IMR-90 (cell line): ENCODE measurements at regions not wholly inside any gene's neighbourhood (a gene's known extent, or its start where the extent isn't known, plus 50 kb on each side); places are given as distances from the start of the nearest gene placed in this dataset.

Experiments
- ATAC-seq: fragments of 200-7000 bp; cut with Tn5 transposase; 2 replicates; pipeline ENCODE4 v1.9.1; 2020; ENCODE audit warnings: low read depth, mild to moderate bottlenecking, moderate library complexity
- BruUV-seq: library from RNA; stranded (reverse); fragments of 400-500 nt; replicated peaks from 2 replicates; lab custom pipeline; 2021; lab: Mats Ljungman, UMichigan
- CTCF ChIA-PET: fragments of 300-600 bp; formaldehyde crosslinking; extraction: SDS; loops from one replicate; lab custom pipeline; 2021; ENCODE audit warnings: antibody characterized with exemption; lab: Yijun Ruan, JAX
- POLR2A ChIA-PET: fragments of 300-600 bp; sonication (Branson Sonifier 250); formaldehyde crosslinking; loops from one replicate; lab custom pipeline; 2022; ENCODE audit warnings: antibody characterized with exemption; ENCODE audit not compliant: unreplicated experiment; lab: Charles Lee
- DNase-seq: peaks from one replicate; pipeline ENCODE4 v3.0.0; 2013
- H2AFZ ChIP-seq: replicated peaks from 2 replicates; pipeline ENCODE3; 2013; ENCODE audit warnings: low read length, mild to moderate bottlenecking; ENCODE audit not compliant: poor library complexity
- H2AK5ac ChIP-seq: 2 replicates; pipeline ENCODE4 v1.6.1; 2013; ENCODE audit warnings: low read depth, low read length, inconsistent platforms
- H2AK9ac ChIP-seq: replicated peaks from 2 replicates; pipeline ENCODE3; 2013; ENCODE audit warnings: mild to moderate bottlenecking, low read depth, low read length, moderate library complexity; ENCODE audit not compliant: poor library complexity
- H2BK120ac ChIP-seq: 2 replicates; pipeline ENCODE4 v1.6.1; 2013; ENCODE audit warnings: low read depth, low read length, inconsistent platforms
- H2BK15ac ChIP-seq: 3 replicates; pipeline ENCODE4 v1.6.1; 2013; ENCODE audit warnings: low read depth, low read length, inconsistent platforms
- H2BK20ac ChIP-seq: 2 replicates; pipeline ENCODE4 v1.6.1; 2013; ENCODE audit warnings: low read depth, mild to moderate bottlenecking, inconsistent platforms, low read length, moderate library complexity
- H2BK5ac ChIP-seq: 2 replicates; pipeline ENCODE4 v1.6.1; 2013; ENCODE audit warnings: mild to moderate bottlenecking, low read depth, low read length, inconsistent platforms; ENCODE audit not compliant: poor library complexity, severe bottlenecking
- H3K14ac ChIP-seq: replicated peaks from 2 replicates; pipeline ENCODE4 v1.6.1; 2013; ENCODE audit warnings: low read depth, low read length, inconsistent platforms
- H3K18ac ChIP-seq: 2 replicates; pipeline ENCODE4 v1.6.1; 2013; ENCODE audit warnings: low read depth, low read length, control low read depth
- H3K23ac ChIP-seq: 2 replicates; pipeline ENCODE4 v1.6.1; 2013; ENCODE audit warnings: low read depth, low read length, inconsistent platforms
- H3K27ac ChIP-seq: 2 replicates; pipeline ENCODE4 v1.5.1; 2013; ENCODE audit warnings: mild to moderate bottlenecking, control low read depth, low read length; ENCODE audit not compliant: insufficient read depth
- H3K27me3 ChIP-seq: 2 replicates; pipeline ENCODE4 v1.6.1; 2013; ENCODE audit warnings: low read length; ENCODE audit not compliant: control insufficient read depth, insufficient read depth
- H3K36me3 ChIP-seq: 2 replicates; pipeline ENCODE4 v1.6.1; 2013; ENCODE audit warnings: low read length, mixed read lengths; ENCODE audit not compliant: control insufficient read depth, insufficient read depth
- H3K4ac ChIP-seq: 2 replicates; pipeline ENCODE4 v1.6.1; 2013; ENCODE audit warnings: low read depth, low read length, inconsistent platforms
- H3K4me1 ChIP-seq: 2 replicates; pipeline ENCODE4 v1.6.1; 2013; ENCODE audit warnings: low read length, mixed read lengths; ENCODE audit not compliant: control insufficient read depth, insufficient read depth
- H3K4me2 ChIP-seq: 2 replicates; pipeline ENCODE4 v1.6.1; 2013; ENCODE audit warnings: low read depth, mild to moderate bottlenecking, control low read depth, low read length, moderate library complexity
- H3K4me3 ChIP-seq: 2 replicates; pipeline ENCODE4 v1.5.1; 2013; ENCODE audit warnings: low read depth, mild to moderate bottlenecking, control low read depth, low read length, moderate library complexity; ENCODE audit not compliant: insufficient read depth
- H3K56ac ChIP-seq: 2 replicates; pipeline ENCODE4 v1.6.1; 2013; ENCODE audit warnings: low read length, inconsistent platforms; ENCODE audit not compliant: insufficient read depth; ENCODE audit errors: extremely low read depth
- H3K79me1 ChIP-seq, 2 experiments: 2 replicates each; pipeline ENCODE4 v1.6.1; 2013; ENCODE audit warnings: low read length in 2 of 2, inconsistent platforms in 1 of 2, low read depth in 1 of 2
- H3K9ac ChIP-seq: 2 replicates; pipeline ENCODE4 v1.6.1; 2013; ENCODE audit warnings: low read depth, low read length, control low read depth
- H3K9me1 ChIP-seq: 2 replicates; pipeline ENCODE4 v1.6.1; 2013; ENCODE audit warnings: low read length, inconsistent platforms; ENCODE audit not compliant: insufficient read depth
- H3K9me3 ChIP-seq: 2 replicates; pipeline ENCODE4 v1.6.1; 2013; ENCODE audit warnings: low read length; ENCODE audit not compliant: control insufficient read depth, insufficient read depth
- H4K20me1 ChIP-seq: 2 replicates; pipeline ENCODE4 v1.6.1; 2013; ENCODE audit warnings: low read length, inconsistent platforms; ENCODE audit not compliant: insufficient read depth
- H4K5ac ChIP-seq: 2 replicates; pipeline ENCODE4 v1.6.1; 2013; ENCODE audit warnings: mild to moderate bottlenecking, low read depth, low read length, control low read depth
- H4K8ac ChIP-seq, 2 experiments: 2 replicates each; pipeline ENCODE4 v1.6.1; 2013; ENCODE audit warnings: low read depth in 2 of 2, low read length in 2 of 2, control low read depth in 1 of 2, inconsistent platforms in 1 of 2
- H4K91ac ChIP-seq: 2 replicates; pipeline ENCODE4 v1.6.1; 2013; ENCODE audit warnings: low read depth, low read length, inconsistent platforms; ENCODE audit not compliant: insufficient read depth
- BHLHE40 ChIP-seq: fragments of 150-350 bp; IDR thresholded peaks from 2 replicates; pipeline ENCODE4 v1.6.1; 2016; ENCODE audit warnings: mild to moderate bottlenecking, low read depth, low read length
- CEBPB ChIP-seq: IDR thresholded peaks from 2 replicates; pipeline ENCODE4 v1.6.1; 2012; ENCODE audit warnings: low read depth, low read length, improper control_type of control experiment
- NFE2L2 ChIP-seq: fragments of 150-350 bp; IDR thresholded peaks from 2 replicates; pipeline ENCODE4 v1.6.1; 2016; ENCODE audit warnings: low read depth, mild to moderate bottlenecking, low read length
- RCOR1 ChIP-seq: IDR thresholded peaks from 2 replicates; pipeline ENCODE4 v1.6.1; 2012; ENCODE audit warnings: mild to moderate bottlenecking, low read length, improper control_type of control experiment; ENCODE audit not compliant: insufficient replicate concordance
- WGBS, 2 experiments: methylation state at CpG; one replicate each; pipeline versions ENCODE4 v1.1.5 to v1.1.7; 2013; ENCODE audit warnings: missing lambda C conversion rate in 2 of 2; ENCODE audit not compliant: insufficient read length in 1 of 2; ENCODE audit errors: extremely low coverage in 2 of 2; 5-methylcytosine and 5-hydroxymethylcytosine counted together
- dilution Hi-C: fragments of 300-500 bp; cut with HindIII; formaldehyde crosslinking; loops from one replicate; pipeline ENCODE4 v1.14.3; 2018; ENCODE audit warnings: low sequenced_read_pairs; ENCODE audit not compliant: unreplicated experiment
- in situ Hi-C: fragments of 300-500 bp; cut with MboI; formaldehyde crosslinking; loops from 3 replicates; pipeline ENCODE4 v1.14.3; 2019; ENCODE audit warnings: low sequenced_read_pairs, inconsistent platforms, mixed read lengths
- intact Hi-C: fragments of 100-400 bp; cut with micrococcal nuclease; formaldehyde crosslinking; loops from 2 replicates; pipeline ENCODE4 v1.10.0; 2022
- TF ChIP-seq, protein P1 (sequence below): conservative IDR thresholded peaks from 2 replicates; pipeline ENCODE4 v1.5.1; 2012; ENCODE audit warnings: mild to moderate bottlenecking, low read depth, low read length, improper control_type of control experiment
- TF ChIP-seq, protein P2 (sequence below): fragments of 150-350 bp; IDR thresholded peaks from 2 replicates; pipeline ENCODE4 v1.6.1; 2016; ENCODE audit warnings: low read depth, mild to moderate bottlenecking, low read length, moderate library complexity, borderline replicate concordance

DNA sequence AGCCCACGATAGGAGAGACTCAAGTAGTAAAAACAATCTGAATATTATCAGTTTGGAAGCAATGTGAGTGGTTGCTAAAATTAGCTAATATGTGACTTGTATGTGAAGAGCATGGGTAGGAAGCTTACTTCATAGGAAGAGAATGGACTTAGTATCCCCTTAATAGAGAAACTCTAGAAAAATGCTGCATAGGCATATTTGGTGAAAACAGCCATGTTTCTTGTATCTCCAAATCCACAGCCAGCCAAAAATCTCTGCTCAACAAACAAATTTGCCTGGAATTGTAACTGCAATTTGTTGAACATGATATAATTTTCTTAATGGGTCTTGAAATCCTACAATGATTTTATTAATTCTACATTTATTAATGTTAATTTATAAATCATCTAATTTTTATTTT, 1252.9 kb upstream of the TMEM132C start:
- Histone ChIP-seq H3K27ac (no peak overlapping the region), H3K9me3 (peaks cover 8% of the 10 kb centered on the region; the same call in 1 of the 2 replicates), H3K23ac (no peak overlapping the region), H2BK5ac (no peak overlapping the region), H3K4me3 (no peak overlapping the region), H3K27me3 (no peaks in the 10 kb centered on the region), H4K91ac (no peak overlapping the region), H3K79me1 (no peaks in the 10 kb centered on the region), H3K4me1 (no peaks in the 10 kb centered on the region), H3K4me2 (no peak overlapping the region), H2BK20ac (no peak overlapping the region), H2BK120ac (no peak overlapping the region), H4K8ac (no peak overlapping the region), H2AK5ac (no peak overlapping the region), H3K18ac (no peak overlapping the region), H3K9me1 (no peaks in the 10 kb centered on the region), H2AFZ (no peak overlapping the region), H3K14ac (no peak overlapping the region), H3K4ac (no peak overlapping the region), H3K56ac (no peak overlapping the region), H3K9ac (no peak overlapping the region), H4K5ac (no peak overlapping the region), H2BK15ac (no peak overlapping the region), H4K20me1 (no peaks in the 10 kb centered on the region), H3K36me3 (no peaks in the 10 kb centered on the region), H2AK9ac (no peak overlapping the region)
- dilution Hi-C loops (no loop called here), intact Hi-C loops (no loop called here), in situ Hi-C loops (no loop called here)
- WGBS, 2 experiments: no CpG with 5 or more reads among the region's 1 CpG
- no peak for ATAC-seq
- BruUV-seq: no TSS peak
- ChIA-PET POLR2A (no interaction called here), CTCF (no interaction called here)
- no peak for DNase-seq
- TF ChIP-seq RCOR1 (no peak), BHLHE40 (no peak), CEBPB (no peak), NFE2L2 (no peak)
- TF ChIP-seq, protein P1, sequence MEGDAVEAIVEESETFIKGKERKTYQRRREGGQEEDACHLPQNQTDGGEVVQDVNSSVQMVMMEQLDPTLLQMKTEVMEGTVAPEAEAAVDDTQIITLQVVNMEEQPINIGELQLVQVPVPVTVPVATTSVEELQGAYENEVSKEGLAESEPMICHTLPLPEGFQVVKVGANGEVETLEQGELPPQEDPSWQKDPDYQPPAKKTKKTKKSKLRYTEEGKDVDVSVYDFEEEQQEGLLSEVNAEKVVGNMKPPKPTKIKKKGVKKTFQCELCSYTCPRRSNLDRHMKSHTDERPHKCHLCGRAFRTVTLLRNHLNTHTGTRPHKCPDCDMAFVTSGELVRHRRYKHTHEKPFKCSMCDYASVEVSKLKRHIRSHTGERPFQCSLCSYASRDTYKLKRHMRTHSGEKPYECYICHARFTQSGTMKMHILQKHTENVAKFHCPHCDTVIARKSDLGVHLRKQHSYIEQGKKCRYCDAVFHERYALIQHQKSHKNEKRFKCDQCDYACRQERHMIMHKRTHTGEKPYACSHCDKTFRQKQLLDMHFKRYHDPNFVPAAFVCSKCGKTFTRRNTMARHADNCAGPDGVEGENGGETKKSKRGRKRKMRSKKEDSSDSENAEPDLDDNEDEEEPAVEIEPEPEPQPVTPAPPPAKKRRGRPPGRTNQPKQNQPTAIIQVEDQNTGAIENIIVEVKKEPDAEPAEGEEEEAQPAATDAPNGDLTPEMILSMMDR: no peak
- TF ChIP-seq, protein P2, sequence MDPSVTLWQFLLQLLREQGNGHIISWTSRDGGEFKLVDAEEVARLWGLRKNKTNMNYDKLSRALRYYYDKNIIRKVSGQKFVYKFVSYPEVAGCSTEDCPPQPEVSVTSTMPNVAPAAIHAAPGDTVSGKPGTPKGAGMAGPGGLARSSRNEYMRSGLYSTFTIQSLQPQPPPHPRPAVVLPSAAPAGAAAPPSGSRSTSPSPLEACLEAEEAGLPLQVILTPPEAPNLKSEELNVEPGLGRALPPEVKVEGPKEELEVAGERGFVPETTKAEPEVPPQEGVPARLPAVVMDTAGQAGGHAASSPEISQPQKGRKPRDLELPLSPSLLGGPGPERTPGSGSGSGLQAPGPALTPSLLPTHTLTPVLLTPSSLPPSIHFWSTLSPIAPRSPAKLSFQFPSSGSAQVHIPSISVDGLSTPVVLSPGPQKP: no peak
